ENCODE measurements at regions not wholly inside any gene's neighbourhood (a gene's known extent, or its start where the extent isn't known, plus 50 kb on each side); places are given as distances from the start of the nearest gene placed in this dataset.

DNA sequence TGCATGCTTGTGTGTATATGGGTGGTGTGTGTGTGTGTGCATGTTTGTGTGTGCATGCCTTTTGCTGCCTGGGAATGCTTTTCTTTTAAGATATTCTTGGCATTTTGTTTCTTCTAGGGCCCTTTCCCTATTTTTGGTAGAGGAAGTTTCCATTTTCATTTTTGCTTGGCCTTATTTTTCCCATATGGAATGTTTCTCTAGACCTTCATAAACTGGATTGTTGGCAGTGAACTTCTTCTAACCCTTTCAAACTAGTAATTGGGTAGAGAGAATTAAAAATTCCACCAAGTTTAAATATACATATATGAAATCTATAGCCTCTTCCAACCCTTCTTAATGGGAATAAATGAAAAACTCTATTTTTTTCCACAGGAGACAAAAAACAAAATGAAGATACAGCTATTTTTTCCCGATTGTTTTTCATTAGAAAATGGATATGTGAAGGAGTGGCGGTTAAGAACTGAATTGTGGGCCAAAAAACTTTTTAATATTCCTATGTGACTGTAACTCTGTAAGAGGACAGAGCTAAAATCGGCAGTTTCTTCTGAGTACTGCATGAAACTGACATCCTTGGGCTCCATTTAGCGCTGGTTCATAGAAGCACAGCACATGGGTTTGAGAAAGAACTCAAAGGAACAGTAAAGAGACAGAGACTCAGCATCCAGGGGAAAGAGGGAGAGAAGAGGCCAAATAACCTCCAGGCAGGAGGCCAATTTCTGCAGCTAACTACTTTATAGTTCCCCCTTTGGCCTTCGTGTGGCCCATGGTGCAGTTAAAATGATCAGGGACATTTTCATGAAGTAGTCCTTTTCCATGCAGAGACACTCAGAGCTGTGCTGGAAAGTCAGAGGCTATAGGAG is 102.1 kb downstream of the TMEM170B start:
- Histone ChIP-seq H3K4me1 (ENCODE audit: low read length) (no peaks in the 10 kb centered on the region), H4K20me1 (ENCODE audit: insufficient read depth, low read length) (no peaks in the 10 kb centered on the region), H3K27ac (ENCODE audit: low read length) (no peak overlapping the region), H3K79me2 (ENCODE audit: low read length) (no peaks in the 10 kb centered on the region), H3K27me3 (ENCODE audit: low read depth, low read length) (no peaks in the 10 kb centered on the region), H3K4me3 (ENCODE audit: low read length) (no peak overlapping the region), H3K9me3 (ENCODE audit: insufficient read depth, low read length) (no peaks in the 10 kb centered on the region), H3K4me2 (ENCODE audit: low read length) (no peak overlapping the region), H2AFZ (ENCODE audit: low read depth, low read length) (no peak overlapping the region), H3K9ac (ENCODE audit: low read length) (no peak overlapping the region), H3K36me3 (replicated peaks; ENCODE audit: low read depth, low read length) (no peaks in the 10 kb centered on the region)
- TF ChIP-seq, protein P1, sequence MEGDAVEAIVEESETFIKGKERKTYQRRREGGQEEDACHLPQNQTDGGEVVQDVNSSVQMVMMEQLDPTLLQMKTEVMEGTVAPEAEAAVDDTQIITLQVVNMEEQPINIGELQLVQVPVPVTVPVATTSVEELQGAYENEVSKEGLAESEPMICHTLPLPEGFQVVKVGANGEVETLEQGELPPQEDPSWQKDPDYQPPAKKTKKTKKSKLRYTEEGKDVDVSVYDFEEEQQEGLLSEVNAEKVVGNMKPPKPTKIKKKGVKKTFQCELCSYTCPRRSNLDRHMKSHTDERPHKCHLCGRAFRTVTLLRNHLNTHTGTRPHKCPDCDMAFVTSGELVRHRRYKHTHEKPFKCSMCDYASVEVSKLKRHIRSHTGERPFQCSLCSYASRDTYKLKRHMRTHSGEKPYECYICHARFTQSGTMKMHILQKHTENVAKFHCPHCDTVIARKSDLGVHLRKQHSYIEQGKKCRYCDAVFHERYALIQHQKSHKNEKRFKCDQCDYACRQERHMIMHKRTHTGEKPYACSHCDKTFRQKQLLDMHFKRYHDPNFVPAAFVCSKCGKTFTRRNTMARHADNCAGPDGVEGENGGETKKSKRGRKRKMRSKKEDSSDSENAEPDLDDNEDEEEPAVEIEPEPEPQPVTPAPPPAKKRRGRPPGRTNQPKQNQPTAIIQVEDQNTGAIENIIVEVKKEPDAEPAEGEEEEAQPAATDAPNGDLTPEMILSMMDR (IDR thresholded peaks at IDR 0.05; ENCODE audit: low read depth, low read length): no peak
- no peak for TF ChIP-seq EZH2phosphoT487 (IDR thresholded peaks at IDR 0.05; ENCODE audit: low read depth)

DNA sequence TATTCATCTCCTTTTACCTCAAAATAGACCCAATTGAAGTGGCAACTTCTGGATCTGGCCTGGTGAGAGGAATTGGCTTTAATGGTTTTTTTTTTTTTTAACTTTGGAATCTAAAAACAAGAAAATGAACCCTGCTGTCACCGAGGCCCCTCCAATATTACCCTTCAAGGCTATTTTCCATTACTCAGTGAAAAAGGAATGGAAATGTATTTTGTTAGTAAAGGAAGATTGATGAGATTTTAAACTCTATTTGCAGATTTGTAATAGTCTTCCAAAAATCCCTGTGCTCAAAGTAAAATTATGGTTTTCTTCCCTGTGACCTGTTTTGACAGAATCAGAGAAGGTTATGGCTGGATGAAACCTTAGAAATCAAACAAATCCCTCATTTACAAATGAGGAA is 102.9 kb downstream of the TMEM170B start:
- TF ChIP-seq, protein P1 (IDR thresholded peaks at IDR 0.05; ENCODE audit: low read depth, low read length): no peak
- no peak for TF ChIP-seq EZH2phosphoT487 (IDR thresholded peaks at IDR 0.05; ENCODE audit: low read depth)
- H2AFZ ChIP-seq (ENCODE audit: low read depth, low read length): no peak overlapping the region
- no peaks in the 10 kb centered on the region for H4K20me1 ChIP-seq (ENCODE audit: insufficient read depth, low read length)
- no peak overlapping the region for H3K4me2 ChIP-seq (ENCODE audit: low read length)
- H3K36me3 ChIP-seq (replicated peaks; ENCODE audit: low read depth, low read length): no peaks in the 10 kb centered on the region
- no peak overlapping the region for H3K4me3 ChIP-seq (ENCODE audit: low read length)
- no peaks in the 10 kb centered on the region for H3K9me3 ChIP-seq (ENCODE audit: insufficient read depth, low read length)
- no peak overlapping the region for H3K9ac ChIP-seq (ENCODE audit: low read length)
- no peak overlapping the region for H3K27ac ChIP-seq (ENCODE audit: low read length)
- H3K79me2 ChIP-seq (ENCODE audit: low read length): no peaks in the 10 kb centered on the region
- H3K4me1 ChIP-seq (ENCODE audit: low read length): no peaks in the 10 kb centered on the region
- H3K27me3 ChIP-seq (ENCODE audit: low read depth, low read length): no peaks in the 10 kb centered on the region

DNA sequence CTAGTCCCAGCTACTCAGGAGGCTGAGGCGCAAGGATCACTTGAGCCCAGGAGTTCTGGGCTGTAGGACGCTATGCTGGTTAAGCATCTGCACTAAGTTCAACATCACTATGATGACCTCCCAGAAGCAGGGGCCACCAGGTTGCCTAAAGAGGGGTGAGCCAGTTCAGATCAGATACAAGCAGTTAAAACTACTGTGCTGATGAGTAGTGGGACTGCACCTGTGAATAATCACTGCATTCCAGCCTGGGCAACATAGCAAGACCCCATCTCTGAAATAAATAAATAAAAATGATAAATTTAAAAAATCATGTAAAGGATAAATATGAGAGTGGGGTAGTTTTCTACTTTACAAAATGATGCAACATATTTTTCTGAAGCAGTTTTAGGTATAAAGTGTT is 106.5 kb downstream of the TMEM170B start:
- H3K9ac ChIP-seq (ENCODE audit: low read length): no peak overlapping the region
- no peaks in the 10 kb centered on the region for H3K36me3 ChIP-seq (replicated peaks; ENCODE audit: low read depth, low read length)
- no peak overlapping the region for H2AFZ ChIP-seq (ENCODE audit: low read depth, low read length)
- no peaks in the 10 kb centered on the region for H3K27me3 ChIP-seq (ENCODE audit: low read depth, low read length)
- H3K27ac ChIP-seq (ENCODE audit: low read length): no peak overlapping the region
- H3K4me1 ChIP-seq (ENCODE audit: low read length): no peaks in the 10 kb centered on the region
- no peaks in the 10 kb centered on the region for H3K9me3 ChIP-seq (ENCODE audit: insufficient read depth, low read length)
- no peaks in the 10 kb centered on the region for H3K79me2 ChIP-seq (ENCODE audit: low read length)
- no peaks in the 10 kb centered on the region for H4K20me1 ChIP-seq (ENCODE audit: insufficient read depth, low read length)
- no peak overlapping the region for H3K4me2 ChIP-seq (ENCODE audit: low read length)
- no peak for TF ChIP-seq EZH2phosphoT487 (IDR thresholded peaks at IDR 0.05; ENCODE audit: low read depth)
- TF ChIP-seq, protein P1 (IDR thresholded peaks at IDR 0.05; ENCODE audit: low read depth, low read length): no peak
- no peak overlapping the region for H3K4me3 ChIP-seq (ENCODE audit: low read length)

DNA sequence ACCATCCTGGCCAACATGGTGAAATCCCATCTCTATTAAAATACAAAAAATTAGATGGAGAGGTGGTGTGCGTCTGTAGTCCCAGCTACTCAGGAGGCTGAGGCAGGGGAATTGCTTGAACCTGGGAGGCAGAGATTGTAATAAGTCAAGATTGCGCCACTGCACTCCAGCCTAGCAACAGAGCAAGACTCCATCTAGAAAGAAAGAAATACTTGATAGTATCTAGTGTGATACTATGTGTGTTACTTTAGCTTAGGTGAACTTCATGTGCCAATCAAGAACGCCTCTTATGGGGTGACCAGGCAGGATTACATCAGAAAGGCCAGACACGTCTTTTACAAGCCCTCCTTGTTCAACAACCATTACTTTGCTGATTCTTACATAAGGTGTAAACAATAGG is 107.1 kb downstream of the TMEM170B start:
- no peaks in the 10 kb centered on the region for H4K20me1 ChIP-seq (ENCODE audit: insufficient read depth, low read length)
- H3K4me1 ChIP-seq (ENCODE audit: low read length): no peaks in the 10 kb centered on the region
- no peaks in the 10 kb centered on the region for H3K79me2 ChIP-seq (ENCODE audit: low read length)
- H3K27me3 ChIP-seq (ENCODE audit: low read depth, low read length): no peaks in the 10 kb centered on the region
- TF ChIP-seq, protein P1 (IDR thresholded peaks at IDR 0.05; ENCODE audit: low read depth, low read length): no peak
- no peak for TF ChIP-seq EZH2phosphoT487 (IDR thresholded peaks at IDR 0.05; ENCODE audit: low read depth)
- H3K36me3 ChIP-seq (replicated peaks; ENCODE audit: low read depth, low read length): no peaks in the 10 kb centered on the region
- no peak overlapping the region for H3K9ac ChIP-seq (ENCODE audit: low read length)
- no peak overlapping the region for H2AFZ ChIP-seq (ENCODE audit: low read depth, low read length)
- no peak overlapping the region for H3K4me2 ChIP-seq (ENCODE audit: low read length)
- H3K27ac ChIP-seq (ENCODE audit: low read length): no peak overlapping the region
- no peak overlapping the region for H3K4me3 ChIP-seq (ENCODE audit: low read length)
- H3K9me3 ChIP-seq (ENCODE audit: insufficient read depth, low read length): no peaks in the 10 kb centered on the region
